Mesendoderm (in vitro differentiated cells): ENCODE measurements at regions not wholly inside any gene's neighbourhood (a gene's known extent, or its start where the extent isn't known, plus 50 kb on each side); places are given as distances from the start of the nearest gene placed in this dataset.

ENCODE experiments used
- DNase-seq: peaks from one replicate; pipeline ENCODE4 v3.0.0; 2013
- H2AK5ac ChIP-seq: 2 replicates; pipeline ENCODE4 v1.6.1; 2013; ENCODE audit warnings: low read length, inconsistent platforms
- H2BK120ac ChIP-seq: 2 replicates; pipeline ENCODE4 v1.6.1; 2013; ENCODE audit warnings: low read depth, mild to moderate bottlenecking, low read length, moderate library complexity, mixed read lengths
- H2BK15ac ChIP-seq: replicated peaks from 2 replicates; pipeline ENCODE4 v1.6.1; 2013; ENCODE audit warnings: low read depth, mild to moderate bottlenecking, moderate library complexity
- H2BK5ac ChIP-seq: 2 replicates; pipeline ENCODE4 v1.6.1; 2013; ENCODE audit warnings: low read length, inconsistent platforms
- H3K18ac ChIP-seq: 2 replicates; pipeline ENCODE4 v1.6.1; 2013; ENCODE audit warnings: mild to moderate bottlenecking, low read length, mixed read lengths
- H3K23ac ChIP-seq: one replicate; pipeline ENCODE4 v1.6.1; 2013; ENCODE audit warnings: low read length
- H3K27ac ChIP-seq: 2 replicates; pipeline ENCODE4 v1.5.1; 2013; ENCODE audit warnings: low read depth, mild to moderate bottlenecking, inconsistent platforms, low read length, moderate library complexity
- H3K27me3 ChIP-seq: 2 replicates; pipeline ENCODE4 v1.6.1; 2013; ENCODE audit warnings: low read length, control low read depth, mild to moderate bottlenecking, inconsistent platforms; ENCODE audit not compliant: insufficient read depth, poor library complexity
- H3K36me3 ChIP-seq: 2 replicates; pipeline ENCODE4 v1.6.1; 2013; ENCODE audit warnings: low read length, inconsistent platforms; ENCODE audit not compliant: control insufficient read depth, insufficient read depth
- H3K4ac ChIP-seq: one replicate; pipeline ENCODE4 v1.6.1; 2013; ENCODE audit warnings: low read depth, mild to moderate bottlenecking, low read length, moderate library complexity
- H3K4me1 ChIP-seq: 2 replicates; pipeline ENCODE4 v1.6.1; 2013; ENCODE audit warnings: low read depth, low read length, inconsistent platforms; ENCODE audit not compliant: control insufficient read depth
- H3K4me2 ChIP-seq: 2 replicates; pipeline ENCODE4 v1.6.1; 2013; ENCODE audit warnings: low read length
- H3K4me3 ChIP-seq: 2 replicates; pipeline ENCODE4 v1.5.1; 2013; ENCODE audit warnings: mild to moderate bottlenecking, low read length
- H3K56ac ChIP-seq: one replicate; pipeline ENCODE4 v1.6.1; 2013; ENCODE audit warnings: low read length
- H3K79me1 ChIP-seq: 2 replicates; pipeline ENCODE4 v1.6.1; 2013; ENCODE audit warnings: low read length, inconsistent platforms
- H3K79me2 ChIP-seq: 2 replicates; pipeline ENCODE4 v1.6.1; 2013; ENCODE audit warnings: mild to moderate bottlenecking, low read length; ENCODE audit not compliant: control insufficient read depth, insufficient read depth
- H3K9ac ChIP-seq: 2 replicates; pipeline ENCODE4 v1.6.1; 2013; ENCODE audit warnings: low read length, inconsistent platforms
- H4K5ac ChIP-seq: one replicate; pipeline ENCODE4 v1.6.1; 2013; ENCODE audit warnings: low read length
- H4K8ac ChIP-seq: one replicate; pipeline ENCODE4 v1.6.1; 2013; ENCODE audit warnings: low read depth, mild to moderate bottlenecking, control low read depth, low read length, moderate library complexity
- WGBS: extraction: QIAGEN DNeasy Blood & Tissue Kit; methylation state at CpG from one replicate; pipeline ENCODE4 v1.1.7; 2013; ENCODE audit warnings: low lambda C conversion rate, missing lambda C conversion rate; ENCODE audit not compliant: insufficient coverage; ENCODE audit errors: extremely low coverage; 5-methylcytosine and 5-hydroxymethylcytosine counted together

- Histone ChIP-seq H3K9ac (no peak overlapping the region), H3K36me3 (no peaks in the 10 kb centered on the region), H3K18ac (no peak overlapping the region), H3K79me2 (no peaks in the 10 kb centered on the region), H4K8ac (no peak overlapping the region), H3K4me1 (peaks cover 7% of the 10 kb centered on the region), H3K4me3 (no peak overlapping the region), H3K4ac (no peak overlapping the region), H4K5ac (no peak overlapping the region), H3K79me1 (no peaks in the 10 kb centered on the region), H3K23ac (no peak overlapping the region), H2BK5ac (no peak overlapping the region), H3K27ac (no peak overlapping the region), H2BK120ac (no peak overlapping the region), H3K27me3 (no peaks in the 10 kb centered on the region), H3K56ac (no peak overlapping the region), H2AK5ac (no peak overlapping the region), H3K4me2 (no peak overlapping the region), H2BK15ac (no peak overlapping the region)
- no CpG with 5 or more reads among the region's 4 CpGs for WGBS
- DNase-seq, result no peak
These were observed 86.1 kb upstream of the CD83 start for GRCh38 chr6:14031516-14031915.

DNA sequence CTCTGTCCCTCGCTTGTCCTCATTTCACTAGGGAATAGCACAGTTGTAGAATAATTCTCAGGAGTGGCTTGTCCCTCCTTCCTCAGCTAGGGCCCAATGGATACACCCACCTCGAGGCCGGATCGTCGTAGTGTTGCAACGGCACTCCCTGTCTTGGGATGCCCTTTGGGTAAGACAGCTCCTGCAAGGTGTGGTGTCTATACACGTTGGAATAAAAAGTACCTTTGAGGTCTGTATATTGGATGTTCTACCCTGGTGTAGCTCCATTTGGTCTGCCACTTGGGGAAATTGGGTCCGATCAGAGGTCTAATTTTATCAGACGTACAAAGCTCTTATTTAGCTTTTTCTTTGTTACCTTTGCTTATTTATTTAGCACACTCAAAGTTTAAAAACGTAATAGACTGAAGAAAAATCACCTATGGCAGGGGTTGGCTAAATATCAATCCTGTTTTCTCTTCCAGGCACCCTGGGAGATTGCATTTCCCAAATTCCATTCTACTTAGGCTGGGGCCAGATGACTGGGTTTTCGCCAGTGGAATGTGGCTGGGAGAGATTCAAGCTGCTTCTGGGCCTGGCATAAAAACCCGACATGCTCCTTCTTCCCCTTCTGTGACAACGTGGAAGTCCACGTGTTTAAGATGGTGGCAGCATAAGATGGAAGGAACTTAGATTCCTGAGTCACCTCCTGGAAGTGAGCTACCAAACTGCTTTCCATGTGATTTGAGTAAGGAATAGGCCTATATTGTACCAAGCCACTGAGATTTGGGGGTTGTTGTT lies 82.3 kb upstream of the CD83 start:
- Histone ChIP-seq H3K79me2 (no peaks in the 10 kb centered on the region), H2AK5ac (no peak overlapping the region), H3K4me1 (peaks cover 7% of the 10 kb centered on the region), H3K9ac (no peak overlapping the region), H3K4me3 (no peak overlapping the region), H3K4ac (no peak overlapping the region), H4K8ac (no peak overlapping the region), H2BK15ac (no peak overlapping the region), H3K27me3 (no peaks in the 10 kb centered on the region), H3K4me2 (no peak overlapping the region), H3K56ac (peak overlapping the region; percentile 56), H3K18ac (no peak overlapping the region), H4K5ac (no peak overlapping the region), H3K27ac (no peak overlapping the region), H3K79me1 (no peaks in the 10 kb centered on the region), H2BK120ac (no peak overlapping the region), H3K23ac (no peak overlapping the region), H3K36me3 (no peaks in the 10 kb centered on the region), H2BK5ac (no peak overlapping the region)
- no CpG with 5 or more reads among the region's 14 CpGs for WGBS
- DNase-seq, result peak; percentile 95

DNA sequence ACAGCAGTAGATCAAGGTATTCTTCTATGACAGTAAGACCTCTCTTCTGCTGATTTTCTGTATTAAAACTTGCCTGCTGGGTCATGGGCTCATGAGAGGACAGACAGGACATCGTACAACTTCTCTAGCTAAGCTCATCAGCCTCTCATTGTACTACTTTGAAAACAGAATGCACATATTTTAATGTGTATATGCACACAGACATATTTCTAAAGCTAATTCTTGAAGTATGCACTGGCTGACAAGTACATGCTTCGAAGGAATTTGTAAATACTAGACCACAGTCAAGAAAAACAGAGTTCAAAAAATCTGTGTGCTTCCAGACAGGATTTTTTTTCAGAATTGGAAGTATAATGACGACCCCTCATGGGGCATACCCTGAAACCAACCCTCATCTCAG lies 81.7 kb upstream of the CD83 start:
- no peak overlapping the region for H3K4me3 ChIP-seq
- no peak overlapping the region for H4K8ac ChIP-seq
- no peak overlapping the region for H2AK5ac ChIP-seq
- H3K27me3 ChIP-seq, result no peaks in the 10 kb centered on the region
- H2BK5ac ChIP-seq, result no peak overlapping the region
- H3K18ac ChIP-seq, result no peak overlapping the region
- H2BK120ac ChIP-seq, result no peak overlapping the region
- no peaks in the 10 kb centered on the region for H3K79me1 ChIP-seq
- no peak overlapping the region for H3K23ac ChIP-seq
- H4K5ac ChIP-seq, result no peak overlapping the region
- no peak for DNase-seq
- no peak overlapping the region for H3K4me2 ChIP-seq
- H3K27ac ChIP-seq, result no peak overlapping the region
- no peak overlapping the region for H3K4ac ChIP-seq
- peak overlapping the region; percentile 56 for H3K56ac ChIP-seq
- H3K9ac ChIP-seq, result no peak overlapping the region
- no peak overlapping the region for H2BK15ac ChIP-seq
- no peaks in the 10 kb centered on the region for H3K36me3 ChIP-seq
- WGBS, result no CpG with 5 or more reads among the region's 3 CpGs
- peaks cover 7% of the 10 kb centered on the region for H3K4me1 ChIP-seq
- H3K79me2 ChIP-seq, result no peaks in the 10 kb centered on the region

- WGBS, result no CpG with 5 or more reads among the region's 4 CpGs
- Histone ChIP-seq H3K9ac (no peak overlapping the region), H3K23ac (no peak overlapping the region), H2BK5ac (no peak overlapping the region), H3K27me3 (no peaks in the 10 kb centered on the region), H3K4me2 (no peak overlapping the region), H3K56ac (no peak overlapping the region), H2BK15ac (no peak overlapping the region), H3K79me1 (no peaks in the 10 kb centered on the region), H3K4me3 (no peak overlapping the region), H4K8ac (no peak overlapping the region), H2BK120ac (no peak overlapping the region), H3K18ac (no peak overlapping the region), H3K36me3 (no peaks in the 10 kb centered on the region), H3K79me2 (no peaks in the 10 kb centered on the region), H3K4ac (no peak overlapping the region), H2AK5ac (no peak overlapping the region), H3K27ac (no peak overlapping the region), H4K5ac (no peak overlapping the region), H3K4me1 (peaks cover 7% of the 10 kb centered on the region)
- no peak for DNase-seq
These were observed 80.7 kb upstream of the CD83 start for GRCh38 chr6:14036911-14037310.

DNA sequence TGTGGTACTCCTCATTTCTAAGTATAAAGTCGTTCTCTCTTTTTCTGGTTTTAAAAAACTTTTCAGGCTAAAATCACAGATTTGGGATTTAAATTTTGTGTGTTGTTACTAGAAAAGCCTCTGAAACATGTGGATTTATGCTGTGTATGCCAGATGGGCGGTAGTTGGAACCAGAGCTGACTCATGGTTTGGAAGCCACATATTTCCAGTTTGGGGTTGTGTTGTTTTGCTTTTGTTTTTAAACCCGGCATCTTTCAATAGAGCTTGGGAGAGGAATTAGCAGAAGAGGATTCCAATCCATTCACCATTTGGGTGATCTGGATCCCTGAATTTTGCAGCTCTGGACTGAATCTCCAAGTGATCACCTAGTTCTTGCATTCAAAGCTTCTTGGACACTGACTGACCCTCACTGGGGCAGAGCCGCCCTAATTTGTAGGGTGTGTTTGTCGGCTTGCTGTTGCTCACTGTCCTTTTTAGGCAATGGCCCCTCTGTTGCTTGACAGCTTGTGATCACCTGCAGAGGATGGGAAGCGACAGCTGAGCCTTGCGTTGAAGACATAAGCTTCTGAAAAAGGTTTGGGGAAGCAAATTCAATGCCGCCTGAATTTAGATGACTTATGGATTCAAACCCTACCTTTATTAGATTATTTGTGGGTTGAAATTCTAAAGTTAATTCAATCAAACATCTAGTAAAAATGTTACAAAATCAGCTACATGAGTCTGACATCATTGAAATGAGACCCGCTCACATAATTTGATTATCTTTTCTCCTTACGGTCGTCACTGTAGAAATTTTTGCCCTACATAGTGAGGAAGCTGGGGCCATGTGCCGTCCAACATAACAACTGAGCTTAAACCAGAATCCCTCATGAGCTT lies 79.9 kb upstream of the CD83 start:
- no peak overlapping the region for H3K4me3 ChIP-seq
- H3K4ac ChIP-seq, result no peak overlapping the region
- no peaks in the 10 kb centered on the region for H3K36me3 ChIP-seq
- peaks cover 7% of the 10 kb centered on the region for H3K4me1 ChIP-seq
- no peak overlapping the region for H4K5ac ChIP-seq
- H3K18ac ChIP-seq, result no peak overlapping the region
- no peaks in the 10 kb centered on the region for H3K27me3 ChIP-seq
- no peak overlapping the region for H2BK120ac ChIP-seq
- H3K4me2 ChIP-seq, result no peak overlapping the region
- H3K9ac ChIP-seq, result no peak overlapping the region
- no peak overlapping the region for H3K23ac ChIP-seq
- no peak overlapping the region for H4K8ac ChIP-seq
- H2BK5ac ChIP-seq, result no peak overlapping the region
- no peak overlapping the region for H2AK5ac ChIP-seq
- H3K79me1 ChIP-seq, result no peaks in the 10 kb centered on the region
- no peak for DNase-seq
- no CpG with 5 or more reads among the region's 12 CpGs for WGBS
- no peaks in the 10 kb centered on the region for H3K79me2 ChIP-seq
- H2BK15ac ChIP-seq, result no peak overlapping the region
- H3K27ac ChIP-seq, result no peak overlapping the region
- no peak overlapping the region for H3K56ac ChIP-seq
